ENCODE measurements at regions not wholly inside any gene's neighbourhood (a gene's known extent, or its start where the extent isn't known, plus 50 kb on each side); places are given as distances from the start of the nearest gene placed in this dataset.

- no peak for DNase-seq (ENCODE audit: low spot score)
- no peak for ATAC-seq (ENCODE audit: low FRiP score)
- no peak for TF ChIP-seq CTCF (IDR thresholded peaks at IDR 0.05)
Observed at GRCh38 chr6:121920616-121921015, 478.8 kb upstream of the HSF2 start.

GRCh38 chr6:121925024-121925423, 474.4 kb upstream of the HSF2 start:
- TF ChIP-seq CTCF (IDR thresholded peaks at IDR 0.05): no peak
- no peak for DNase-seq (ENCODE audit: low spot score)
- no peak for ATAC-seq (ENCODE audit: low FRiP score)

- TF ChIP-seq CTCF (IDR thresholded peaks at IDR 0.05): no peak
- ATAC-seq (ENCODE audit: low FRiP score) (no peak), DNase-seq (ENCODE audit: low spot score) (no peak)
Observed at GRCh38 chr6:121925534-121926255, 473.8 kb upstream of the HSF2 start.

GRCh38 chr6:121929301-121929700, 470.2 kb upstream of the HSF2 start:
- TF ChIP-seq CTCF (IDR thresholded peaks at IDR 0.05): no peak
- ATAC-seq (ENCODE audit: low FRiP score): no peak
- DNase-seq (ENCODE audit: low spot score): no peak

GRCh38 chr6:121932076-121932991, 467.1 kb upstream of the HSF2 start:
- TF ChIP-seq CTCF (IDR thresholded peaks at IDR 0.05): no peak
- no peak for ATAC-seq (ENCODE audit: low FRiP score)
- DNase-seq (ENCODE audit: low spot score): no peak

- no peak for TF ChIP-seq CTCF (IDR thresholded peaks at IDR 0.05)
- DNase-seq (ENCODE audit: low spot score): no peak
- ATAC-seq (ENCODE audit: low FRiP score): no peak
Observed at GRCh38 chr6:121934451-121934850, 465.0 kb upstream of the HSF2 start.

Measured in omental fat pad (tissue), 3 donors.